K562 (cell line): ENCODE measurements at regions not wholly inside any gene's neighbourhood (a gene's known extent, or its start where the extent isn't known, plus 50 kb on each side); places are given as distances from the start of the nearest gene placed in this dataset.

Experiments used
- CEBPB ChIP-seq: fragments of 450-650 bp; IDR thresholded peaks from 2 replicates; pipeline ENCODE4 v1.6.1; 2016; ENCODE audit warnings: missing genetic modification characterization, missing compliant biosample characterization
- CEBPG ChIP-seq, 3 experiments: fragments of 200-800 bp in 1 of 3; sonication (Bioruptor generic) in 1 of 3; sonication (generic) in 1 of 3; formaldehyde crosslinking in 1 of 3; IDR thresholded peaks in 2 of 3; conservative IDR thresholded peaks in 1 of 3; 2 replicates each; pipeline versions ENCODE4 v1.6.1 to v1.8.0; 2016 to 2022; ENCODE audit warnings: missing compliant biosample characterization in 2 of 3, missing genetic modification characterization in 2 of 3, mild to moderate bottlenecking in 1 of 3, missing genetic modification reagents in 1 of 3
- ESRRA ChIP-seq: fragments of 450-650 bp; IDR thresholded peaks from 2 replicates; pipeline ENCODE4 v1.6.1; 2014; ENCODE audit warnings: low read depth, mild to moderate bottlenecking, moderate library complexity, borderline replicate concordance
- GTF2E2 ChIP-seq: fragments of 200-800 bp; sonication (Bioruptor generic); IDR thresholded peaks from 2 replicates; pipeline ENCODE4 v1.6.1; 2016; ENCODE audit warnings: missing genetic modification characterization, missing compliant biosample characterization
- ZC3H8 ChIP-seq: fragments of 450-650 bp; IDR thresholded peaks from 2 replicates; pipeline ENCODE4 v1.6.1; 2017
- ZNF551 ChIP-seq: fragments of 250-450 bp; sonication (Bioruptor Pico); IDR thresholded peaks from 2 replicates; pipeline ENCODE4 v1.5.0; 2021; ENCODE audit warnings: mild to moderate bottlenecking, moderate library complexity
- TF ChIP-seq, protein P1 (sequence below), 2 experiments: fragments of 450-650 bp; IDR thresholded peaks; 2 replicates each; pipeline ENCODE4 v1.6.1; 2018; ENCODE audit warnings: mild to moderate bottlenecking in 2 of 2, low read depth in 1 of 2; ENCODE audit not compliant: partially characterized antibody in 2 of 2

DNA sequence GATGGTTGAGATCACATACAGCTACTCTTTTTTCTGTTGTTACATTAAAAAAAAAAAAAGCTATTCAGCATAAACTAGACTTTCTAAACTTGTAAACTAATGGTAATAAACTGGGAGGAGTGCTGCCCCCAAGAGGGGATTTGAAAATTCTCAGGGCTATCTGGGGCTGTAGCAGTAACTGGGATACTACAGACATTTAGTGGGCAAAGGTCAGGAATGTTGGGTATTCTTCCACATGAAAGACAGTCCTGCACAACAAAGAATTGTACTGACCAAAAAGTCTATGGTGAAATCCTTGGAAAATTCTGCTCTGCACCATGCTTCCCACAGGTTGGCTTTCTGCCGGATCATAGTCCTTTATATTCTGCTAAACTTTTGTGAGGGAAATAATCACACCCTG lies 232.6 kb upstream of the BOD1L1 start (continued):
- TF ChIP-seq ESRRA, result no peak
- TF ChIP-seq CEBPB, result no peak
- TF ChIP-seq GTF2E2 (tag), result no peak
- no peak for TF ChIP-seq ZNF551 (CRISPR knock-in tag)
- no peak for TF ChIP-seq ZC3H8
- no peak for TF ChIP-seq CEBPG (CRISPR knock-in tag; IDR thresholded peaks at IDR 0.05)
- TF ChIP-seq CEBPG (tag; conservative IDR thresholded peaks at IDR 0.05 in 1 of 2, IDR thresholded peaks at IDR 0.05 in 1 of 2), result no peak
- TF ChIP-seq, protein P1, sequence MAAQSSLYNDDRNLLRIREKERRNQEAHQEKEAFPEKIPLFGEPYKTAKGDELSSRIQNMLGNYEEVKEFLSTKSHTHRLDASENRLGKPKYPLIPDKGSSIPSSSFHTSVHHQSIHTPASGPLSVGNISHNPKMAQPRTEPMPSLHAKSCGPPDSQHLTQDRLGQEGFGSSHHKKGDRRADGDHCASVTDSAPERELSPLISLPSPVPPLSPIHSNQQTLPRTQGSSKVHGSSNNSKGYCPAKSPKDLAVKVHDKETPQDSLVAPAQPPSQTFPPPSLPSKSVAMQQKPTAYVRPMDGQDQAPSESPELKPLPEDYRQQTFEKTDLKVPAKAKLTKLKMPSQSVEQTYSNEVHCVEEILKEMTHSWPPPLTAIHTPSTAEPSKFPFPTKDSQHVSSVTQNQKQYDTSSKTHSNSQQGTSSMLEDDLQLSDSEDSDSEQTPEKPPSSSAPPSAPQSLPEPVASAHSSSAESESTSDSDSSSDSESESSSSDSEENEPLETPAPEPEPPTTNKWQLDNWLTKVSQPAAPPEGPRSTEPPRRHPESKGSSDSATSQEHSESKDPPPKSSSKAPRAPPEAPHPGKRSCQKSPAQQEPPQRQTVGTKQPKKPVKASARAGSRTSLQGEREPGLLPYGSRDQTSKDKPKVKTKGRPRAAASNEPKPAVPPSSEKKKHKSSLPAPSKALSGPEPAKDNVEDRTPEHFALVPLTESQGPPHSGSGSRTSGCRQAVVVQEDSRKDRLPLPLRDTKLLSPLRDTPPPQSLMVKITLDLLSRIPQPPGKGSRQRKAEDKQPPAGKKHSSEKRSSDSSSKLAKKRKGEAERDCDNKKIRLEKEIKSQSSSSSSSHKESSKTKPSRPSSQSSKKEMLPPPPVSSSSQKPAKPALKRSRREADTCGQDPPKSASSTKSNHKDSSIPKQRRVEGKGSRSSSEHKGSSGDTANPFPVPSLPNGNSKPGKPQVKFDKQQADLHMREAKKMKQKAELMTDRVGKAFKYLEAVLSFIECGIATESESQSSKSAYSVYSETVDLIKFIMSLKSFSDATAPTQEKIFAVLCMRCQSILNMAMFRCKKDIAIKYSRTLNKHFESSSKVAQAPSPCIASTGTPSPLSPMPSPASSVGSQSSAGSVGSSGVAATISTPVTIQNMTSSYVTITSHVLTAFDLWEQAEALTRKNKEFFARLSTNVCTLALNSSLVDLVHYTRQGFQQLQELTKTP (IDR thresholded peaks at IDR 0.05; ENCODE audit: low read depth in 1 of 2, partially characterized antibody in 2 of 2), result no peak
